Astrocyte (in vitro differentiated cells and primary cell): ENCODE measurements at regions not wholly inside any gene's neighbourhood (a gene's known extent, or its start where the extent isn't known, plus 50 kb on each side); places are given as distances from the start of the nearest gene placed in this dataset.

Experiments
- EZH2 ChIP-seq: IDR thresholded peaks from 2 replicates; pipeline ENCODE4 v1.6.1; 2012; ENCODE audit warnings: mild to moderate bottlenecking, low read length, inconsistent platforms; ENCODE audit not compliant: insufficient read depth
- TF ChIP-seq, protein P1 (sequence below): IDR thresholded peaks from 2 replicates; pipeline ENCODE4 v1.5.1; 2011; ENCODE audit warnings: low read depth, mild to moderate bottlenecking, inconsistent platforms, low read length, moderate library complexity; ENCODE audit not compliant: insufficient read depth

DNA sequence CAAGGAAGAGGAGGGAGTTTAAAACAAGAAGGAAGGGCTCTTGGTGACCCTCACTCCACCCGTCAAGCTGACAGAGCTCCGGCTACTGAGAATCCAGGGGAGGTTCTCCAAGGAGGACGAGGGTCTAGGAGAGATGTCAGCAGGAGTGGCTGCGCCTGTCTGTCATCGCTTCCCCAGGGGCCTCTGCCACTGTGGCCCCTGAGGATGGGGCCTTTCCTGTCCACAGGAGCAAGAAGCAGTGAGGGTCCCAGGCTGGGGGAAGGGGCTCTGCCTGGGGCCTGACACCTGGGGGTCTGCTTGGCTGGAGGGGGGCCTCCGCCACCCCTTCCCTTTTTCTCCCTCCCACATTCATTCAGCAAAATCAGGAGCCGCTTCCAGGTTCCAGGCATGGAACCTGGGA is 66.5 kb upstream of the TNRC6C start:
- no peak for TF ChIP-seq EZH2
- TF ChIP-seq, protein P1, sequence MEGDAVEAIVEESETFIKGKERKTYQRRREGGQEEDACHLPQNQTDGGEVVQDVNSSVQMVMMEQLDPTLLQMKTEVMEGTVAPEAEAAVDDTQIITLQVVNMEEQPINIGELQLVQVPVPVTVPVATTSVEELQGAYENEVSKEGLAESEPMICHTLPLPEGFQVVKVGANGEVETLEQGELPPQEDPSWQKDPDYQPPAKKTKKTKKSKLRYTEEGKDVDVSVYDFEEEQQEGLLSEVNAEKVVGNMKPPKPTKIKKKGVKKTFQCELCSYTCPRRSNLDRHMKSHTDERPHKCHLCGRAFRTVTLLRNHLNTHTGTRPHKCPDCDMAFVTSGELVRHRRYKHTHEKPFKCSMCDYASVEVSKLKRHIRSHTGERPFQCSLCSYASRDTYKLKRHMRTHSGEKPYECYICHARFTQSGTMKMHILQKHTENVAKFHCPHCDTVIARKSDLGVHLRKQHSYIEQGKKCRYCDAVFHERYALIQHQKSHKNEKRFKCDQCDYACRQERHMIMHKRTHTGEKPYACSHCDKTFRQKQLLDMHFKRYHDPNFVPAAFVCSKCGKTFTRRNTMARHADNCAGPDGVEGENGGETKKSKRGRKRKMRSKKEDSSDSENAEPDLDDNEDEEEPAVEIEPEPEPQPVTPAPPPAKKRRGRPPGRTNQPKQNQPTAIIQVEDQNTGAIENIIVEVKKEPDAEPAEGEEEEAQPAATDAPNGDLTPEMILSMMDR = no peak
